ENCODE measurements at regions not wholly inside any gene's neighbourhood (a gene's known extent, or its start where the extent isn't known, plus 50 kb on each side); places are given as distances from the start of the nearest gene placed in this dataset.

DNA sequence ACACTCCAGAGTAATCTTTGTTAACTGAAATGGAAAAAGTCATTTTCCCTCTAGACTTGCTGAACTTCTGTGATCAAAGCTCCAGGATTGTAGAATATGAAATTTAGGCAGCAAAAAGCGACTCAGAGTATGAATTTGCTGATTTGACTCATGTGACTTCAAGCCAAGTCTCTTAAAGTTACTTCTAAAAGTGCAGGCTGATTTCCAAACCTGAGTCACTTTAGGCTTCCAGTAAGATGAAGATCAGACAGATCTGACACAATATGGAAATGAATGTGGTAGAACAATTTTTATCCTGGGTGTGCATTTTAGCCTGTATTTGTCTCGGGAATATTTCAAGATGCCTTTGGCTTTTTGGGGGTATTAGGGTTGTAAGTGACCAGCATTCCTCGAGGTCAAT lies 151.0 kb upstream of the TMTC4 start:
- intact Hi-C loops (cut with micrococcal nuclease; ENCODE audit: unreplicated experiment), result no loop called here
- CTCF ChIA-PET (ENCODE audit: unreplicated experiment), result no interaction called here
- POLR2A ChIA-PET, result interaction anchor here (0.7 kb wide), 1 partner anchor 45 kb away, joined by 3 read pairs; no protein-coding TSS in a partner anchor

DNA sequence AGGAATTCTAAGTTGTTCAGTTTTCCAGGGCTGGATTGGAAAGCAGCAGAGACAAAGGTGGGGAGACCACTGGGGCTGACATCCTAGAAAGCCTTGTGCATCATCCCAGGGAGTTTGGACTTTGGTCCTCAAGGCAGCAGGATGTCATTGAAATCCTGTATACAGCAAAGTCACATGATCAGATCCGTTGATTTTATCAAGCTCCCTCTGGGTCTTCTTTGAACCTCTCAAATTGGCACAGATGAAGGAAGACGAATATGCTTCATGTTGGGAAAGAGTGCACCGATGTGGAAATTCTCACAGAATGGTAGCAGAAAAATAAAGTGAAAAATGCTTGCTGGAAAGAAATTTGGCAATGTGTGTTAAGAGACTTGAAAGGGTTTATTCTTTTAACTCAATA lies 149.8 kb upstream of the TMTC4 start:
- CTCF ChIA-PET (ENCODE audit: unreplicated experiment), result no interaction called here
- H3K79me2 ChIP-seq (ENCODE audit: insufficient read depth, low read depth, low read length), result no peaks in the 10 kb centered on the region
- no peaks in the 10 kb centered on the region for H3K36me3 ChIP-seq (ENCODE audit: insufficient read depth, low read length)
- H2AFZ ChIP-seq (ENCODE audit: low read length), result no peak overlapping the region
- DNase-seq (ENCODE audit: low spot score), result no peak
- TF ChIP-seq, protein P1, sequence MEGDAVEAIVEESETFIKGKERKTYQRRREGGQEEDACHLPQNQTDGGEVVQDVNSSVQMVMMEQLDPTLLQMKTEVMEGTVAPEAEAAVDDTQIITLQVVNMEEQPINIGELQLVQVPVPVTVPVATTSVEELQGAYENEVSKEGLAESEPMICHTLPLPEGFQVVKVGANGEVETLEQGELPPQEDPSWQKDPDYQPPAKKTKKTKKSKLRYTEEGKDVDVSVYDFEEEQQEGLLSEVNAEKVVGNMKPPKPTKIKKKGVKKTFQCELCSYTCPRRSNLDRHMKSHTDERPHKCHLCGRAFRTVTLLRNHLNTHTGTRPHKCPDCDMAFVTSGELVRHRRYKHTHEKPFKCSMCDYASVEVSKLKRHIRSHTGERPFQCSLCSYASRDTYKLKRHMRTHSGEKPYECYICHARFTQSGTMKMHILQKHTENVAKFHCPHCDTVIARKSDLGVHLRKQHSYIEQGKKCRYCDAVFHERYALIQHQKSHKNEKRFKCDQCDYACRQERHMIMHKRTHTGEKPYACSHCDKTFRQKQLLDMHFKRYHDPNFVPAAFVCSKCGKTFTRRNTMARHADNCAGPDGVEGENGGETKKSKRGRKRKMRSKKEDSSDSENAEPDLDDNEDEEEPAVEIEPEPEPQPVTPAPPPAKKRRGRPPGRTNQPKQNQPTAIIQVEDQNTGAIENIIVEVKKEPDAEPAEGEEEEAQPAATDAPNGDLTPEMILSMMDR (conservative IDR thresholded peaks at IDR 0.05; ENCODE audit: low read length), result no peak
- TF ChIP-seq EZH2phosphoT487 (IDR thresholded peaks at IDR 0.05; ENCODE audit: borderline replicate concordance, low read depth, low read length), result no peak
- no TSS peak for BruUV-seq (replicated peaks)
- no peaks in the 10 kb centered on the region for H3K9me2 ChIP-seq (ENCODE audit: insufficient read depth, low read length)
- no peak overlapping the region for H3K4me2 ChIP-seq (ENCODE audit: low read length)
- intact Hi-C loops (cut with micrococcal nuclease; ENCODE audit: unreplicated experiment), result no loop called here
- no peak overlapping the region for H3K4me3 ChIP-seq (ENCODE audit: low read depth, low read length, poor library complexity, severe bottlenecking)
- POLR2A ChIA-PET, result interaction anchor here (0.9 kb wide), 1 partner anchor 9 kb away, joined by 3 read pairs; no protein-coding TSS in a partner anchor
- no peaks in the 10 kb centered on the region for H4K20me1 ChIP-seq (ENCODE audit: insufficient read depth, low read length)
- H3K4me1 ChIP-seq (ENCODE audit: insufficient read depth, low read length, poor library complexity, severe bottlenecking), result no peaks in the 10 kb centered on the region
- H3K9me3 ChIP-seq (ENCODE audit: low read length), result no peaks in the 10 kb centered on the region
- H3K27ac ChIP-seq (ENCODE audit: low read depth, low read length, poor library complexity, severe bottlenecking), result no peak overlapping the region

More for the DNA sequence above, 151.0 kb upstream of the TMTC4 start:
- no peaks in the 10 kb centered on the region for H3K4me1 ChIP-seq (ENCODE audit: insufficient read depth, low read length, poor library complexity, severe bottlenecking)
- H3K4me2 ChIP-seq (ENCODE audit: low read length), result no peak overlapping the region
- no peaks in the 10 kb centered on the region for H4K20me1 ChIP-seq (ENCODE audit: insufficient read depth, low read length)
- H3K27ac ChIP-seq (ENCODE audit: low read depth, low read length, poor library complexity, severe bottlenecking), result no peak overlapping the region
- no peaks in the 10 kb centered on the region for H3K79me2 ChIP-seq (ENCODE audit: insufficient read depth, low read depth, low read length)
- H3K4me3 ChIP-seq (ENCODE audit: low read depth, low read length, poor library complexity, severe bottlenecking), result no peak overlapping the region
- DNase-seq (ENCODE audit: low spot score), result no peak
- H3K9me3 ChIP-seq (ENCODE audit: low read length), result no peaks in the 10 kb centered on the region
- H2AFZ ChIP-seq (ENCODE audit: low read length), result no peak overlapping the region
- no peak for TF ChIP-seq EZH2phosphoT487 (IDR thresholded peaks at IDR 0.05; ENCODE audit: borderline replicate concordance, low read depth, low read length)
- TF ChIP-seq, protein P1 (conservative IDR thresholded peaks at IDR 0.05; ENCODE audit: low read length), result no peak
- no TSS peak for BruUV-seq (replicated peaks)
- H3K9me2 ChIP-seq (ENCODE audit: insufficient read depth, low read length), result no peaks in the 10 kb centered on the region
- H3K36me3 ChIP-seq (ENCODE audit: insufficient read depth, low read length), result no peaks in the 10 kb centered on the region

GRCh38 chr13:100823448-100823847 lies 148.9 kb upstream of the TMTC4 start:
- Histone ChIP-seq H3K4me2 (ENCODE audit: low read length) (no peak overlapping the region), H3K79me2 (ENCODE audit: insufficient read depth, low read depth, low read length) (no peaks in the 10 kb centered on the region), H3K4me1 (ENCODE audit: insufficient read depth, low read length, poor library complexity, severe bottlenecking) (no peaks in the 10 kb centered on the region), H3K9me3 (ENCODE audit: low read length) (no peaks in the 10 kb centered on the region), H2AFZ (ENCODE audit: low read length) (no peak overlapping the region), H3K4me3 (ENCODE audit: low read depth, low read length, poor library complexity, severe bottlenecking) (no peak overlapping the region), H3K27ac (ENCODE audit: low read depth, low read length, poor library complexity, severe bottlenecking) (no peak overlapping the region), H3K36me3 (ENCODE audit: insufficient read depth, low read length) (no peaks in the 10 kb centered on the region), H3K9me2 (ENCODE audit: insufficient read depth, low read length) (no peaks in the 10 kb centered on the region), H4K20me1 (ENCODE audit: insufficient read depth, low read length) (no peaks in the 10 kb centered on the region)
- POLR2A ChIA-PET, result interaction anchor here (0.9 kb wide), 1 partner anchor 8 kb away, joined by 3 read pairs; no protein-coding TSS in a partner anchor
- no peak for TF ChIP-seq EZH2phosphoT487 (IDR thresholded peaks at IDR 0.05; ENCODE audit: borderline replicate concordance, low read depth, low read length)
- BruUV-seq (replicated peaks), result no TSS peak
- DNase-seq (ENCODE audit: low spot score), result no peak
- intact Hi-C loops (cut with micrococcal nuclease; ENCODE audit: unreplicated experiment), result no loop called here
- CTCF ChIA-PET (ENCODE audit: unreplicated experiment), result no interaction called here

All from OCI-LY7 (cell line).